Neural cell (in vitro differentiated cells): ENCODE measurements at regions not wholly inside any gene's neighbourhood (a gene's known extent, or its start where the extent isn't known, plus 50 kb on each side); places are given as distances from the start of the nearest gene placed in this dataset.

Source experiments
- CTCF ChIP-seq: fragments of 450-650 bp; IDR thresholded peaks from 2 replicates; pipeline ENCODE4 v1.5.1; 2014; ENCODE audit warnings: antibody characterized with exemption, mild to moderate bottlenecking, moderate library complexity; ENCODE audit not compliant: poor library complexity, severe bottlenecking
- EP300 ChIP-seq: fragments of 450-650 bp; conservative IDR thresholded peaks from 2 replicates; pipeline ENCODE4 v1.6.1; 2014; ENCODE audit warnings: antibody characterized with exemption, mild to moderate bottlenecking, moderate library complexity; ENCODE audit not compliant: poor library complexity, severe bottlenecking
- EZH2 ChIP-seq: fragments of 200-600, 300-800 bp; shearing (Covaris generic), sonication (generic); IDR thresholded peaks from 2 replicates; pipeline ENCODE4 v1.6.1; 2014; ENCODE audit warnings: antibody characterized with exemption, low read length, borderline replicate concordance, mild to moderate bottlenecking; ENCODE audit not compliant: insufficient read depth, poor library complexity, severe bottlenecking
- POLR2AphosphoS5 ChIP-seq: IDR thresholded peaks from 2 replicates; pipeline ENCODE4 v1.6.1; 2012
- TAF1 ChIP-seq: IDR thresholded peaks from 2 replicates; pipeline ENCODE4 v1.6.1; 2012; ENCODE audit warnings: low read depth

- no peak for TF ChIP-seq CTCF
- TF ChIP-seq TAF1, result no peak
- no peak for TF ChIP-seq EZH2
- no peak for TF ChIP-seq EP300
- no peak for TF ChIP-seq POLR2AphosphoS5
These were observed 182.9 kb upstream of the CST7 start for GRCh38 chr20:24766143-24766527.
